Sigmoid colon (tissue), 6 donors: ENCODE measurements at regions not wholly inside any gene's neighbourhood (a gene's known extent, or its start where the extent isn't known, plus 50 kb on each side); places are given as distances from the start of the nearest gene placed in this dataset.

Experiments
- DNase-seq: peaks from one replicate; pipeline ENCODE4 v3.0.0-alpha.2; 2019
- H3K27ac ChIP-seq, 4 donors: fragments of 200-600 bp; sonication (generic); one replicate each; pipeline ENCODE4 v1.5.1; 2016 to 2019; ENCODE audit warnings: mild to moderate bottlenecking in 1 of 4
- H3K27me3 ChIP-seq, 3 donors: fragments of 200-600 bp; sonication (generic); one replicate each; pipeline ENCODE4 v1.5.1; 2019; ENCODE audit warnings: mild to moderate bottlenecking in 1 of 3
- H3K36me3 ChIP-seq, 4 donors: fragments of 200-600 bp; sonication (generic); one replicate each; pipeline ENCODE4 v1.5.1; 2016 to 2019
- H3K4me1 ChIP-seq, 4 donors: fragments of 200-600 bp; sonication (generic); one replicate each; pipeline ENCODE4 v1.5.1; 2017 to 2019
- H3K4me3 ChIP-seq, 4 donors: fragments of 200-600 bp; sonication (generic); one replicate each; pipeline ENCODE4 v1.5.1; 2017 to 2019; ENCODE audit warnings: mild to moderate bottlenecking in 2 of 4, moderate library complexity in 1 of 4
- H3K9me3 ChIP-seq, 4 donors: fragments of 200-600 bp in 3 of 4; sonication (generic) in 3 of 4; one replicate each; pipeline versions ENCODE4 v1.5.1 to v1.6.1; 2013 to 2019
- CTCF ChIP-seq, 4 experiments: fragments of 450-650 bp in 3 of 4; fragments of 200-600 bp in 1 of 4; IDR thresholded peaks; one replicate each; pipeline ENCODE4 v1.5.1; 2016 to 2019; ENCODE audit warnings: antibody characterized with exemption in 4 of 4, mild to moderate bottlenecking in 3 of 4, moderate library complexity in 2 of 4
- EP300 ChIP-seq, 4 donors: sonication (generic); formaldehyde crosslinking; IDR thresholded peaks; one replicate each; pipeline ENCODE4 v1.6.1; 2017; ENCODE audit warnings: antibody characterized with exemption in 4 of 4
- POLR2A ChIP-seq, 2 donors: fragments of 450-650 bp; IDR thresholded peaks; one replicate each; pipeline ENCODE4 v1.6.1; 2016; ENCODE audit warnings: antibody characterized with exemption in 2 of 2, mild to moderate bottlenecking in 2 of 2, moderate library complexity in 2 of 2
- POLR2AphosphoS5 ChIP-seq, 4 donors: sonication (generic); formaldehyde crosslinking; IDR thresholded peaks; one replicate each; pipeline ENCODE4 v1.6.1; 2017; ENCODE audit warnings: antibody characterized with exemption in 4 of 4
- WGBS, 2 donors: extraction: QIAGEN DNeasy Blood & Tissue Kit; methylation state at CpG; one replicate each; pipeline ENCODE4 v1.1.7; 2013; 5-methylcytosine and 5-hydroxymethylcytosine counted together
- intact Hi-C: fragments of 100-400 bp; cut with DNase I; formaldehyde crosslinking; loops from one replicate; pipeline ENCODE4 v1.15.1; 2023
- donor health status: healthy with polysubstance abuse.
- donor health status: healthy.

- Histone ChIP-seq H3K27ac (no peak overlapping the region), H3K4me1 (no peaks in the 10 kb centered on the region), H3K36me3 (no peaks in the 10 kb centered on the region), H3K4me3 (no peak overlapping the region), H3K27me3 (no peaks in the 10 kb centered on the region), H3K9me3 (no peaks in the 10 kb centered on the region)
- 51 to 59% methylated on average over 5 of the region's 5 CpGs for WGBS, 2 donors
- DNase-seq, result no peak
- no peak for TF ChIP-seq POLR2AphosphoS5 (IDR thresholded peaks at IDR 0.05)
- TF ChIP-seq CTCF (IDR thresholded peaks at IDR 0.05), result no peak
- TF ChIP-seq EP300 (IDR thresholded peaks at IDR 0.05), result no peak
- no peak for TF ChIP-seq POLR2A (IDR thresholded peaks at IDR 0.05)
- intact Hi-C loops, result no loop called here
Measured at GRCh38 chr2:150182566-150183235, 304.8 kb downstream of the RND3 start.

GRCh38 chr2:150178591-150178990 lies 308.9 kb downstream of the RND3 start:
- Histone ChIP-seq H3K36me3 (no peaks in the 10 kb centered on the region), H3K4me3 (no peak overlapping the region), H3K27ac (no peak overlapping the region), H3K27me3 (no peaks in the 10 kb centered on the region), H3K9me3 (no peaks in the 10 kb centered on the region), H3K4me1 (peaks cover 0 to 12% (median 8%) of the 10 kb centered on the region in 4 donors)
- no peak for DNase-seq
- intact Hi-C loops, result no loop called here
- TF ChIP-seq POLR2AphosphoS5 (IDR thresholded peaks at IDR 0.05) (no peak), EP300 (IDR thresholded peaks at IDR 0.05) (no peak), POLR2A (IDR thresholded peaks at IDR 0.05) (no peak), CTCF (IDR thresholded peaks at IDR 0.05) (no peak)

GRCh38 chr2:150174971-150175421 lies 312.5 kb downstream of the RND3 start:
- H3K27me3 ChIP-seq, result no peaks in the 10 kb centered on the region
- no peak overlapping the region for H3K27ac ChIP-seq
- H3K9me3 ChIP-seq, result no peaks in the 10 kb centered on the region
- no peak for DNase-seq
- intact Hi-C loops, result no loop called here
- TF ChIP-seq CTCF (IDR thresholded peaks at IDR 0.05) (no peak), POLR2AphosphoS5 (IDR thresholded peaks at IDR 0.05) (no peak), EP300 (IDR thresholded peaks at IDR 0.05) (no peak), POLR2A (IDR thresholded peaks at IDR 0.05) (no peak)
- 21 to 72% methylated on average over 1 of the region's 1 CpG for WGBS, 2 donors
- H3K36me3 ChIP-seq, result no peaks in the 10 kb centered on the region
- H3K4me3 ChIP-seq, result no peak overlapping the region
- H3K4me1 ChIP-seq, result peaks cover 0 to 13% (median 8%) of the 10 kb centered on the region in 4 donors

GRCh38 chr2:150174056-150174805 lies 313.2 kb downstream of the RND3 start:
- Histone ChIP-seq H3K27me3 (no peaks in the 10 kb centered on the region), H3K36me3 (no peaks in the 10 kb centered on the region), H3K9me3 (no peaks in the 10 kb centered on the region), H3K27ac (no peak overlapping the region), H3K4me1 (peaks cover 0 to 20% (median 13%) of the 10 kb centered on the region in 4 donors), H3K4me3 (no peak overlapping the region)
- 30 to 74% methylated on average over 2 of the region's 2 CpGs for WGBS, 2 donors
- intact Hi-C loops, result no loop called here
- TF ChIP-seq POLR2AphosphoS5 (IDR thresholded peaks at IDR 0.05) (no peak), EP300 (IDR thresholded peaks at IDR 0.05) (no peak), CTCF (IDR thresholded peaks at IDR 0.05) (no peak), POLR2A (IDR thresholded peaks at IDR 0.05) (no peak)
- DNase-seq, result no peak
